Karpas-422 (cell line): ENCODE measurements at regions not wholly inside any gene's neighbourhood (a gene's known extent, or its start where the extent isn't known, plus 50 kb on each side); places are given as distances from the start of the nearest gene placed in this dataset.
A peak's percentile ranks its signal among the peaks of the same experiment; 100 is the strongest.

Source experiments
- DNase-seq: peaks from one replicate; pipeline ENCODE4 v3.0.0-alpha.2; 2015
- H2AFZ ChIP-seq: fragments of 200-600 bp; sonication (generic); 2 replicates; pipeline ENCODE4 v1.6.1; 2014; ENCODE audit warnings: antibody characterized with exemption, low read length, mixed read lengths
- H3K27ac ChIP-seq: fragments of 200-600 bp; sonication (generic); 2 replicates; pipeline ENCODE4 v1.5.1; 2014; ENCODE audit warnings: mild to moderate bottlenecking, low read length, moderate library complexity
- H3K27me3 ChIP-seq: fragments of 200-600 bp; sonication (generic); 2 replicates; pipeline ENCODE4 v1.6.1; 2014; ENCODE audit warnings: low read length, mixed read lengths
- H3K36me3 ChIP-seq: fragments of 200-600 bp; sonication (generic); 2 replicates; pipeline ENCODE4 v1.6.1; 2014; ENCODE audit warnings: low read length, mixed read lengths; ENCODE audit not compliant: insufficient read depth
- H3K4me1 ChIP-seq: fragments of 200-600 bp; sonication (generic); 2 replicates; pipeline ENCODE4 v1.6.1; 2014; ENCODE audit warnings: mild to moderate bottlenecking, low read length, mixed read lengths
- H3K4me2 ChIP-seq: fragments of 200-600 bp; sonication (generic); 2 replicates; pipeline ENCODE4 v1.6.1; 2014; ENCODE audit warnings: low read length, low read depth, mild to moderate bottlenecking; ENCODE audit not compliant: poor library complexity, severe bottlenecking
- H3K4me3 ChIP-seq: fragments of 200-600 bp; sonication (generic); 2 replicates; pipeline ENCODE4 v1.5.1; 2014; ENCODE audit warnings: mild to moderate bottlenecking, antibody characterized with exemption, low read length, mixed read lengths
- H3K79me2 ChIP-seq: fragments of 200-600 bp; sonication (generic); 2 replicates; pipeline ENCODE4 v1.6.1; 2014; ENCODE audit warnings: mild to moderate bottlenecking, low read length, mixed read lengths
- H3K9ac ChIP-seq: fragments of 200-600 bp; sonication (generic); 2 replicates; pipeline ENCODE4 v1.6.0; 2014; ENCODE audit warnings: low read length
- H3K9me2 ChIP-seq: fragments of 200-600 bp; sonication (generic), shearing (Covaris generic); replicated peaks from 2 replicates; pipeline ENCODE4 v1.6.0; 2014; ENCODE audit warnings: mild to moderate bottlenecking, low read length, moderate library complexity; ENCODE audit not compliant: insufficient read depth
- H3K9me3 ChIP-seq: fragments of 300-700, 200-600 bp; sonication (generic); 2 replicates; pipeline ENCODE4 v1.6.1; 2014; ENCODE audit warnings: low read length, mixed read lengths
- H4K20me1 ChIP-seq: fragments of 200-600 bp; sonication (generic); 2 replicates; pipeline ENCODE4 v1.6.1; 2014; ENCODE audit warnings: mild to moderate bottlenecking, antibody characterized with exemption, low read length, low read depth; ENCODE audit not compliant: insufficient read depth

GRCh38 chr11:27968461-27968860 lies 139.5 kb downstream of the KIF18A start:
- Histone ChIP-seq H4K20me1 (no peaks in the 10 kb centered on the region), H3K27ac (no peak overlapping the region), H2AFZ (no peak overlapping the region), H3K36me3 (no peaks in the 10 kb centered on the region), H3K27me3 (no peaks in the 10 kb centered on the region), H3K4me1 (no peaks in the 10 kb centered on the region), H3K79me2 (no peaks in the 10 kb centered on the region), H3K9me2 (no peaks in the 10 kb centered on the region), H3K9me3 (no peaks in the 10 kb centered on the region), H3K9ac (no peak overlapping the region), H3K4me3 (no peak overlapping the region), H3K4me2 (no peak overlapping the region)
- DNase-seq = no peak

- Histone ChIP-seq H3K4me1 (no peaks in the 10 kb centered on the region), H3K4me2 (no peak overlapping the region), H3K9me3 (no peaks in the 10 kb centered on the region), H3K27me3 (no peaks in the 10 kb centered on the region), H3K9ac (no peak overlapping the region), H3K9me2 (no peaks in the 10 kb centered on the region), H2AFZ (no peak overlapping the region), H3K79me2 (no peaks in the 10 kb centered on the region), H3K36me3 (no peaks in the 10 kb centered on the region), H4K20me1 (no peaks in the 10 kb centered on the region), H3K4me3 (no peak overlapping the region), H3K27ac (no peak overlapping the region)
- no peak for DNase-seq
Measured at GRCh38 chr11:27965559-27965958, 142.4 kb downstream of the KIF18A start.

- H3K79me2 ChIP-seq = no peaks in the 10 kb centered on the region
- no peak overlapping the region for H3K4me2 ChIP-seq
- no peak overlapping the region for H3K4me3 ChIP-seq
- H2AFZ ChIP-seq = no peak overlapping the region
- no peak for DNase-seq
- H3K9me3 ChIP-seq = no peaks in the 10 kb centered on the region
- no peaks in the 10 kb centered on the region for H3K36me3 ChIP-seq
- no peaks in the 10 kb centered on the region for H3K27me3 ChIP-seq
- no peaks in the 10 kb centered on the region for H3K4me1 ChIP-seq
- no peak overlapping the region for H3K9ac ChIP-seq
- H4K20me1 ChIP-seq = no peaks in the 10 kb centered on the region
- no peaks in the 10 kb centered on the region for H3K9me2 ChIP-seq
- H3K27ac ChIP-seq = no peak overlapping the region
Measured at GRCh38 chr11:27963370-27963769, 144.6 kb downstream of the KIF18A start.

GRCh38 chr11:27949951-27950738 lies 157.8 kb downstream of the KIF18A start:
- Histone ChIP-seq H3K79me2 (no peaks in the 10 kb centered on the region), H4K20me1 (no peaks in the 10 kb centered on the region), H3K9ac (no peak overlapping the region), H3K27ac (no peak overlapping the region), H3K4me1 (no peaks in the 10 kb centered on the region), H2AFZ (no peak overlapping the region), H3K9me3 (no peaks in the 10 kb centered on the region), H3K9me2 (no peaks in the 10 kb centered on the region), H3K27me3 (no peaks in the 10 kb centered on the region), H3K4me3 (no peak overlapping the region), H3K4me2 (no peak overlapping the region), H3K36me3 (no peaks in the 10 kb centered on the region)
- DNase-seq = no peak

- no peaks in the 10 kb centered on the region for H3K9me2 ChIP-seq
- peak; percentile 11 for DNase-seq
Measured at GRCh38 chr11:27945348-27945747, 162.6 kb downstream of the KIF18A start.

GRCh38 chr11:27938011-27938410 lies 169.9 kb downstream of the KIF18A start:
- Histone ChIP-seq H3K9ac (no peak overlapping the region), H3K79me2 (no peaks in the 10 kb centered on the region), H3K9me2 (no peaks in the 10 kb centered on the region), H3K36me3 (no peaks in the 10 kb centered on the region), H3K27ac (no peak overlapping the region), H3K9me3 (no peaks in the 10 kb centered on the region), H3K4me1 (no peaks in the 10 kb centered on the region), H3K4me2 (no peak overlapping the region), H4K20me1 (no peaks in the 10 kb centered on the region), H3K4me3 (no peak overlapping the region), H3K27me3 (no peaks in the 10 kb centered on the region), H2AFZ (no peak overlapping the region)
- peak; percentile 14 for DNase-seq

More at GRCh38 chr11:27945348-27945747, 162.6 kb downstream of the KIF18A start:
- Histone ChIP-seq H2AFZ (no peak overlapping the region), H3K9me3 (no peaks in the 10 kb centered on the region), H4K20me1 (no peaks in the 10 kb centered on the region), H3K36me3 (no peaks in the 10 kb centered on the region), H3K27ac (no peak overlapping the region), H3K27me3 (no peaks in the 10 kb centered on the region), H3K79me2 (no peaks in the 10 kb centered on the region), H3K4me1 (no peaks in the 10 kb centered on the region), H3K4me2 (no peak overlapping the region), H3K4me3 (no peak overlapping the region), H3K9ac (no peak overlapping the region)

GRCh38 chr11:27934830-27935145 lies 173.2 kb downstream of the KIF18A start:
- Histone ChIP-seq H2AFZ (no peak overlapping the region), H3K4me3 (no peak overlapping the region), H3K79me2 (no peaks in the 10 kb centered on the region), H3K4me2 (no peak overlapping the region), H3K9me3 (no peaks in the 10 kb centered on the region), H4K20me1 (no peaks in the 10 kb centered on the region), H3K4me1 (no peaks in the 10 kb centered on the region), H3K27me3 (no peaks in the 10 kb centered on the region), H3K9ac (no peak overlapping the region), H3K36me3 (no peaks in the 10 kb centered on the region), H3K27ac (no peak overlapping the region), H3K9me2 (0 out of 2 replicates have a peak, but pooled peaks cover 3% of the 10 kb centered on the region)
- peak; percentile 4 for DNase-seq

- H3K9me2 ChIP-seq = 0 out of 2 replicates have a peak, but pooled peaks cover 4% of the 10 kb centered on the region
- H3K4me3 ChIP-seq = no peak overlapping the region
- H3K27me3 ChIP-seq = no peaks in the 10 kb centered on the region
- H3K27ac ChIP-seq = no peak overlapping the region
- no peaks in the 10 kb centered on the region for H3K4me1 ChIP-seq
- H3K4me2 ChIP-seq = no peak overlapping the region
- no peaks in the 10 kb centered on the region for H4K20me1 ChIP-seq
- DNase-seq = peak; percentile 9
- no peaks in the 10 kb centered on the region for H3K9me3 ChIP-seq
- H3K36me3 ChIP-seq = no peaks in the 10 kb centered on the region
- H2AFZ ChIP-seq = no peak overlapping the region
- H3K9ac ChIP-seq = no peak overlapping the region
- H3K79me2 ChIP-seq = no peaks in the 10 kb centered on the region
Measured at GRCh38 chr11:27933992-27934829, 173.7 kb downstream of the KIF18A start.
